ENCODE measurements at regions not wholly inside any gene's neighbourhood (a gene's known extent, or its start where the extent isn't known, plus 50 kb on each side); places are given as distances from the start of the nearest gene placed in this dataset.

DNA sequence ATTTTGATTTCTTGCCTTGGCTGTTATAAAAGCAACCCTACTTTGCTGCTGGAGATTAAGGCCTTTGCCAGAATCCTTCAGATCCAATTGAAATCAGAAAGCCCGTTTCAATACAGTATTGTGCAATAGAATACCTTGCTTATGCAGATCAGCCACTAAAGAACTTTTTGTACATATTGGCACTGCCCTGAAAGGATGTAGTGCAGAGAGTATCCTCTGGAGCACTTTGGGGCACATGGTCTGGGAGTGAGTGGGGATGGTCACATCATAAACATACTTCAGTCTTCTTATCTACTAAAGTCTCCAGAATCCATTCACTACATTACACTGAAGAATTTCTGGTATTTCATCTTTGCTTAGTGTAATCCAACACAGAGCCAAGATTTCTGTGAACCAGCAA lies 189.0 kb downstream of the CENPF start:
- BruUV-seq (replicated peaks): no TSS peak
- no peak overlapping the region for H3K9ac ChIP-seq (ENCODE audit: low read depth, low read length)
- no peak overlapping the region for H2BK5ac ChIP-seq (ENCODE audit: low read depth, low read length, poor library complexity, severe bottlenecking)
- H3K14ac ChIP-seq (replicated peaks; ENCODE audit: low read depth, low read length): no peak overlapping the region
- no peak overlapping the region for H2BK20ac ChIP-seq (ENCODE audit: low read depth, low read length)
- no peak overlapping the region for H2AK9ac ChIP-seq (replicated peaks; ENCODE audit: low read depth, low read length, poor library complexity)
- no peak overlapping the region for H3K4me3 ChIP-seq (ENCODE audit: insufficient read depth, low read depth, low read length)
- in situ Hi-C loops (cut with MboI; ENCODE audit: low sequenced_read_pairs) (no loop called here), dilution Hi-C loops (cut with HindIII; ENCODE audit: low sequenced_read_pairs, unreplicated experiment) (no loop called here), intact Hi-C loops (cut with micrococcal nuclease) (loop anchor here (5.0 kb wide), 1 partner anchor 110 kb away; no protein-coding TSS in a partner anchor)
- H4K91ac ChIP-seq (ENCODE audit: insufficient read depth, low read depth, low read length): no peak overlapping the region
- H3K27ac ChIP-seq (ENCODE audit: insufficient read depth, low read length): no peak overlapping the region
- H2AFZ ChIP-seq (replicated peaks; ENCODE audit: low read length, poor library complexity): no peak overlapping the region
- H3K23ac ChIP-seq (ENCODE audit: low read depth, low read length): no peak overlapping the region
- no peaks in the 10 kb centered on the region for H3K9me3 ChIP-seq (ENCODE audit: control insufficient read depth, insufficient read depth, low read length)
- ATAC-seq (ENCODE audit: low read depth) (peak; percentile 91), DNase-seq (peak; percentile 50)
- no peak overlapping the region for H4K8ac ChIP-seq (ENCODE audit: low read depth in 2 of 2, low read length in 2 of 2)
- TF ChIP-seq NFE2L2 (IDR thresholded peaks at IDR 0.05; ENCODE audit: low read depth, low read length) (no peak), RFX5 (IDR thresholded peaks at IDR 0.05; ENCODE audit: low read depth, low read length) (no peak), CHD1 (IDR thresholded peaks at IDR 0.05; ENCODE audit: low read depth, low read length) (no peak), MAFK (IDR thresholded peaks at IDR 0.05; ENCODE audit: low read depth, low read length) (no peak), BHLHE40 (IDR thresholded peaks at IDR 0.05; ENCODE audit: low read depth, low read length) (no peak), CEBPB (IDR thresholded peaks at IDR 0.05; ENCODE audit: low read depth, low read length) (peak; percentile 92)
- TF ChIP-seq, protein P1, sequence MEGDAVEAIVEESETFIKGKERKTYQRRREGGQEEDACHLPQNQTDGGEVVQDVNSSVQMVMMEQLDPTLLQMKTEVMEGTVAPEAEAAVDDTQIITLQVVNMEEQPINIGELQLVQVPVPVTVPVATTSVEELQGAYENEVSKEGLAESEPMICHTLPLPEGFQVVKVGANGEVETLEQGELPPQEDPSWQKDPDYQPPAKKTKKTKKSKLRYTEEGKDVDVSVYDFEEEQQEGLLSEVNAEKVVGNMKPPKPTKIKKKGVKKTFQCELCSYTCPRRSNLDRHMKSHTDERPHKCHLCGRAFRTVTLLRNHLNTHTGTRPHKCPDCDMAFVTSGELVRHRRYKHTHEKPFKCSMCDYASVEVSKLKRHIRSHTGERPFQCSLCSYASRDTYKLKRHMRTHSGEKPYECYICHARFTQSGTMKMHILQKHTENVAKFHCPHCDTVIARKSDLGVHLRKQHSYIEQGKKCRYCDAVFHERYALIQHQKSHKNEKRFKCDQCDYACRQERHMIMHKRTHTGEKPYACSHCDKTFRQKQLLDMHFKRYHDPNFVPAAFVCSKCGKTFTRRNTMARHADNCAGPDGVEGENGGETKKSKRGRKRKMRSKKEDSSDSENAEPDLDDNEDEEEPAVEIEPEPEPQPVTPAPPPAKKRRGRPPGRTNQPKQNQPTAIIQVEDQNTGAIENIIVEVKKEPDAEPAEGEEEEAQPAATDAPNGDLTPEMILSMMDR (conservative IDR thresholded peaks at IDR 0.05; ENCODE audit: low read depth, low read length): no peak
- no peak overlapping the region for H2AK5ac ChIP-seq (ENCODE audit: low read depth, low read length)
- WGBS, 2 experiments (ENCODE audit: extremely low coverage in 2 of 2, insufficient read length in 1 of 2): no CpG with 5 or more reads among the region's 1 CpG
- no peak overlapping the region for H3K18ac ChIP-seq (ENCODE audit: low read depth, low read length)
- H3K4me2 ChIP-seq (ENCODE audit: low read depth, low read length): no peak overlapping the region
- no peaks in the 10 kb centered on the region for H4K20me1 ChIP-seq (ENCODE audit: insufficient read depth, low read length)
- H3K9me1 ChIP-seq (ENCODE audit: insufficient read depth, low read length): no peaks in the 10 kb centered on the region
- no peak overlapping the region for H3K56ac ChIP-seq (ENCODE audit: extremely low read depth, insufficient read depth, low read length)
- no peaks in the 10 kb centered on the region for H3K27me3 ChIP-seq (ENCODE audit: control insufficient read depth, insufficient read depth, low read length)
- H3K36me3 ChIP-seq (ENCODE audit: control insufficient read depth, insufficient read depth, low read length): no peaks in the 10 kb centered on the region
- H2BK120ac ChIP-seq (ENCODE audit: low read depth, low read length): no peak overlapping the region
- H2BK15ac ChIP-seq (ENCODE audit: low read depth, low read length): no peak overlapping the region
- H3K4ac ChIP-seq (ENCODE audit: low read depth, low read length): no peak overlapping the region
- H3K79me1 ChIP-seq (ENCODE audit: low read depth in 1 of 2, low read length in 2 of 2): no peaks in the 10 kb centered on the region
- CTCF ChIA-PET: no interaction called here
- no peak overlapping the region for H4K5ac ChIP-seq (ENCODE audit: low read depth, low read length)
- POLR2A ChIA-PET (ENCODE audit: unreplicated experiment): no interaction called here
- 0 out of 2 replicates have a peak, but pooled peaks cover 2% of the 10 kb centered on the region for H3K4me1 ChIP-seq (ENCODE audit: control insufficient read depth, insufficient read depth, low read length)

Measured in IMR-90 (cell line).